K562 (cell line): ENCODE measurements at regions not wholly inside any gene's neighbourhood (a gene's known extent, or its start where the extent isn't known, plus 50 kb on each side); places are given as distances from the start of the nearest gene placed in this dataset.

Experiments used
- CBFA2T3 ChIP-seq: fragments of 450-650 bp; IDR thresholded peaks from 2 replicates; pipeline ENCODE4 v1.6.1; 2017
- ERF ChIP-seq: fragments of 450-650 bp; formaldehyde crosslinking; IDR thresholded peaks from 2 replicates; pipeline ENCODE4 v1.4.0; 2020; ENCODE audit warnings: mild to moderate bottlenecking, mixed read lengths
- EZH2 ChIP-seq: IDR thresholded peaks from 2 replicates; pipeline ENCODE4 v1.6.1; 2012; ENCODE audit warnings: low read depth, mild to moderate bottlenecking, inconsistent platforms, low read length, borderline replicate concordance
- PCBP1 ChIP-seq: fragments of 200-400 bp; formaldehyde crosslinking; IDR thresholded peaks from 2 replicates; pipeline ENCODE4 v1.6.1; 2018; ENCODE audit warnings: mild to moderate bottlenecking, low read depth, low read length; ENCODE audit not compliant: poor library complexity, severe bottlenecking
- POLR2G ChIP-seq: fragments of 200-400 bp; formaldehyde crosslinking; IDR thresholded peaks from 2 replicates; pipeline ENCODE4 v1.6.1; 2017; ENCODE audit warnings: low read depth, mild to moderate bottlenecking, antibody characterized with exemption, low read length, moderate library complexity
- RBBP5 ChIP-seq: fragments of 200-600 bp; sonication (generic); IDR thresholded peaks from 2 replicates; pipeline ENCODE4 v1.6.1; 2012; ENCODE audit warnings: borderline replicate concordance, mild to moderate bottlenecking, low read length, control low read depth, inconsistent platforms; ENCODE audit not compliant: insufficient read depth, poor library complexity, severe bottlenecking
- ZNF274 ChIP-seq: IDR thresholded peaks from 2 replicates; pipeline ENCODE4 v1.6.1; 2011; ENCODE audit warnings: low read depth, mild to moderate bottlenecking, low read length, moderate library complexity, borderline replicate concordance
- ZNF699 ChIP-seq: fragments of 250-450 bp; sonication (Bioruptor Pico); IDR thresholded peaks from 2 replicates; pipeline ENCODE4 v1.8.0; 2021; ENCODE audit warnings: mild to moderate bottlenecking, moderate library complexity; ENCODE audit not compliant: insufficient replicate concordance
- TF ChIP-seq, protein P1 (sequence below), 3 experiments: IDR thresholded peaks in 2 of 3; conservative IDR thresholded peaks in 1 of 3; 2 replicates each; pipeline ENCODE4 v1.5.1; 2011 to 2012; ENCODE audit warnings: low read length in 3 of 3, mild to moderate bottlenecking in 3 of 3, control low read depth in 2 of 3, improper control_type of control experiment in 1 of 3, inconsistent platforms in 1 of 3, low read depth in 1 of 3, mixed read lengths in 1 of 3, moderate library complexity in 1 of 3; ENCODE audit not compliant: insufficient read depth in 2 of 3
- TF ChIP-seq, protein P2 (sequence below): sonication (generic); formaldehyde crosslinking; IDR thresholded peaks from 2 replicates; pipeline ENCODE4 v1.8.1; 2022; ENCODE audit warnings: missing genetic modification reagents
- TF ChIP-seq, protein P3 (sequence below): fragments of 450-650 bp; formaldehyde crosslinking; IDR thresholded peaks from 2 replicates; pipeline ENCODE4 v1.4.0; 2020; ENCODE audit warnings: mild to moderate bottlenecking, mixed read lengths

DNA sequence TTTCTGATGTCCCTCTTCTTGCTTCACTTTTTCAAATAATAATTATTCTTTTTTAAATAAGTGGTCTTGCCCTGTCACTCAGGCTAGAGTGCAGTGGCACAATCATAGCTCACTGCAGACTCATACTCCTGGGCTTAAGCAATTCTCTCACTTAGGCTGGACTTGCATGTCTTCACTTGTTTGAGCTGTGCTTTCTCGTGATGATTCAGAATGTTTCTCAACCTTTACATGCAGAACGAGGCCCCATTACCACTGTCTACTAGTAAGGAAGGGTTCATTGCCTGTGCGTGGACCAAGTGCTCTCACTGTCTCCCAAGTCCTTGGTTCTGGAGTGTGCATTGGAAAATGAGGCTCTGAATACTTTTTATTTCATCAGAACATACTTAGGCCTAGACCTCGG lies 468.6 kb upstream of the COBL start:
- TF ChIP-seq ZNF274 (no peak), PCBP1 (no peak), ERF (no peak), CBFA2T3 (no peak), EZH2 (no peak), RBBP5 (no peak), ZNF699 (CRISPR knock-in tag) (no peak), POLR2G (no peak)
- TF ChIP-seq, protein P1, sequence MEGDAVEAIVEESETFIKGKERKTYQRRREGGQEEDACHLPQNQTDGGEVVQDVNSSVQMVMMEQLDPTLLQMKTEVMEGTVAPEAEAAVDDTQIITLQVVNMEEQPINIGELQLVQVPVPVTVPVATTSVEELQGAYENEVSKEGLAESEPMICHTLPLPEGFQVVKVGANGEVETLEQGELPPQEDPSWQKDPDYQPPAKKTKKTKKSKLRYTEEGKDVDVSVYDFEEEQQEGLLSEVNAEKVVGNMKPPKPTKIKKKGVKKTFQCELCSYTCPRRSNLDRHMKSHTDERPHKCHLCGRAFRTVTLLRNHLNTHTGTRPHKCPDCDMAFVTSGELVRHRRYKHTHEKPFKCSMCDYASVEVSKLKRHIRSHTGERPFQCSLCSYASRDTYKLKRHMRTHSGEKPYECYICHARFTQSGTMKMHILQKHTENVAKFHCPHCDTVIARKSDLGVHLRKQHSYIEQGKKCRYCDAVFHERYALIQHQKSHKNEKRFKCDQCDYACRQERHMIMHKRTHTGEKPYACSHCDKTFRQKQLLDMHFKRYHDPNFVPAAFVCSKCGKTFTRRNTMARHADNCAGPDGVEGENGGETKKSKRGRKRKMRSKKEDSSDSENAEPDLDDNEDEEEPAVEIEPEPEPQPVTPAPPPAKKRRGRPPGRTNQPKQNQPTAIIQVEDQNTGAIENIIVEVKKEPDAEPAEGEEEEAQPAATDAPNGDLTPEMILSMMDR (IDR thresholded peaks at IDR 0.05 in 2 of 3, conservative IDR thresholded peaks at IDR 0.05 in 1 of 3; ENCODE audit: insufficient read depth in 2 of 3, low read depth in 1 of 3, low read length in 3 of 3) = no peak
- TF ChIP-seq, protein P2, sequence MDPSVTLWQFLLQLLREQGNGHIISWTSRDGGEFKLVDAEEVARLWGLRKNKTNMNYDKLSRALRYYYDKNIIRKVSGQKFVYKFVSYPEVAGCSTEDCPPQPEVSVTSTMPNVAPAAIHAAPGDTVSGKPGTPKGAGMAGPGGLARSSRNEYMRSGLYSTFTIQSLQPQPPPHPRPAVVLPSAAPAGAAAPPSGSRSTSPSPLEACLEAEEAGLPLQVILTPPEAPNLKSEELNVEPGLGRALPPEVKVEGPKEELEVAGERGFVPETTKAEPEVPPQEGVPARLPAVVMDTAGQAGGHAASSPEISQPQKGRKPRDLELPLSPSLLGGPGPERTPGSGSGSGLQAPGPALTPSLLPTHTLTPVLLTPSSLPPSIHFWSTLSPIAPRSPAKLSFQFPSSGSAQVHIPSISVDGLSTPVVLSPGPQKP (CRISPR knock-in tag) = no peak
- TF ChIP-seq, protein P3, sequence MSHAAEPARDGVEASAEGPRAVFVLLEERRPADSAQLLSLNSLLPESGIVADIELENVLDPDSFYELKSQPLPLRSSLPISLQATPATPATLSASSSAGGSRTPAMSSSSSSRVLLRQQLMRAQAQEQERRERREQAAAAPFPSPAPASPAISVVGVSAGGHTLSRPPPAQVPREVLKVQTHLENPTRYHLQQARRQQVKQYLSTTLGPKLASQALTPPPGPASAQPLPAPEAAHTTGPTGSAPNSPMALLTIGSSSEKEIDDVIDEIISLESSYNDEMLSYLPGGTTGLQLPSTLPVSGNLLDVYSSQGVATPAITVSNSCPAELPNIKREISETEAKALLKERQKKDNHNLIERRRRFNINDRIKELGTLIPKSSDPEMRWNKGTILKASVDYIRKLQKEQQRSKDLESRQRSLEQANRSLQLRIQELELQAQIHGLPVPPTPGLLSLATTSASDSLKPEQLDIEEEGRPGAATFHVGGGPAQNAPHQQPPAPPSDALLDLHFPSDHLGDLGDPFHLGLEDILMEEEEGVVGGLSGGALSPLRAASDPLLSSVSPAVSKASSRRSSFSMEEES = no peak
